Esophagus (tissue), 2 donors: ENCODE measurements at regions not wholly inside any gene's neighbourhood (a gene's known extent, or its start where the extent isn't known, plus 50 kb on each side); places are given as distances from the start of the nearest gene placed in this dataset.

ENCODE experiments used
- H3K27ac ChIP-seq, 2 donors: one replicate each; pipeline ENCODE4 v1.5.1; 2013; ENCODE audit warnings: low read depth in 2 of 2, mild to moderate bottlenecking in 2 of 2, inconsistent platforms in 1 of 2, low read length in 1 of 2, moderate library complexity in 1 of 2
- H3K27me3 ChIP-seq, 2 donors: one replicate each; pipeline ENCODE4 v1.6.1; 2013; ENCODE audit warnings: low read length in 2 of 2, control low read depth in 1 of 2, mild to moderate bottlenecking in 1 of 2; ENCODE audit not compliant: insufficient read depth in 2 of 2, control insufficient read depth in 1 of 2
- H3K36me3 ChIP-seq, 2 donors: one replicate each; pipeline ENCODE4 v1.6.1; 2013; ENCODE audit warnings: low read length in 1 of 2; ENCODE audit not compliant: control insufficient read depth in 2 of 2, insufficient read depth in 2 of 2
- H3K4me1 ChIP-seq, 2 donors: one replicate each; pipeline ENCODE4 v1.6.1; 2013; ENCODE audit warnings: low read length in 1 of 2; ENCODE audit not compliant: control insufficient read depth in 2 of 2, insufficient read depth in 2 of 2
- H3K4me3 ChIP-seq, 2 donors: one replicate each; pipeline ENCODE4 v1.5.1; 2013; ENCODE audit warnings: low read length in 2 of 2, mild to moderate bottlenecking in 2 of 2, low read depth in 1 of 2, moderate library complexity in 1 of 2
- H3K9me3 ChIP-seq, 2 donors: one replicate each; pipeline ENCODE4 v1.6.1; 2013; ENCODE audit warnings: mild to moderate bottlenecking in 2 of 2, low read depth in 1 of 2, low read length in 1 of 2, moderate library complexity in 1 of 2; ENCODE audit not compliant: control insufficient read depth in 2 of 2, insufficient read depth in 1 of 2
- WGBS, 2 donors: extraction: QIAGEN DNeasy Blood & Tissue Kit; methylation state at CpG; one replicate each; pipeline ENCODE4 v1.1.7; 2013; 5-methylcytosine and 5-hydroxymethylcytosine counted together
- donor health status: healthy with polysubstance abuse.
- donor health status: Bipolar disorder and iron deficiency.

GRCh38 chr3:162285259-162285658 is 788.7 kb downstream of the OTOL1 start:
- no peaks in the 10 kb centered on the region for H3K4me1 ChIP-seq
- 84 to 85% methylated on average over 3 of the region's 3 CpGs for WGBS, 2 donors

GRCh38 chr3:162287600-162287999 is 791.0 kb downstream of the OTOL1 start:
- Histone ChIP-seq H3K4me3 (no peak overlapping the region), H3K4me1 (no peaks in the 10 kb centered on the region)
- WGBS, 2 donors: 73 to 75% methylated on average over 2 of the region's 2 CpGs

More at GRCh38 chr3:162285259-162285658, 788.7 kb downstream of the OTOL1 start:
- no peak overlapping the region for H3K4me3 ChIP-seq
- peaks cover 0 to 2% of the 10 kb centered on the region in 2 donors for H3K9me3 ChIP-seq
- H3K36me3 ChIP-seq: no peaks in the 10 kb centered on the region
- no peak overlapping the region for H3K27ac ChIP-seq
- no peaks in the 10 kb centered on the region for H3K27me3 ChIP-seq

GRCh38 chr3:162292409-162292808 is 795.8 kb downstream of the OTOL1 start:
- 26 to 38% methylated on average over 1 of the region's 1 CpG for WGBS, 2 donors
- no peak overlapping the region for H3K27ac ChIP-seq

More at GRCh38 chr3:162287600-162287999, 791.0 kb downstream of the OTOL1 start:
- H3K36me3 ChIP-seq: no peaks in the 10 kb centered on the region
- no peak overlapping the region for H3K27ac ChIP-seq
- peaks cover 0 to 2% of the 10 kb centered on the region in 2 donors for H3K9me3 ChIP-seq
- no peaks in the 10 kb centered on the region for H3K27me3 ChIP-seq

GRCh38 chr3:162295323-162295983 is 798.8 kb downstream of the OTOL1 start:
- 65 to 75% methylated on average over 6 of the region's 6 CpGs for WGBS, 2 donors
- no peak overlapping the region for H3K27ac ChIP-seq
- H3K36me3 ChIP-seq: no peaks in the 10 kb centered on the region
- H3K9me3 ChIP-seq: no peaks in the 10 kb centered on the region
- H3K27me3 ChIP-seq: no peaks in the 10 kb centered on the region
- no peaks in the 10 kb centered on the region for H3K4me1 ChIP-seq
- H3K4me3 ChIP-seq: no peak overlapping the region

More at GRCh38 chr3:162292409-162292808, 795.8 kb downstream of the OTOL1 start:
- H3K36me3 ChIP-seq: no peaks in the 10 kb centered on the region
- no peaks in the 10 kb centered on the region for H3K27me3 ChIP-seq
- no peaks in the 10 kb centered on the region for H3K9me3 ChIP-seq
- no peak overlapping the region for H3K4me3 ChIP-seq
- H3K4me1 ChIP-seq: no peaks in the 10 kb centered on the region

GRCh38 chr3:162302983-162303624 is 806.5 kb downstream of the OTOL1 start:
- peaks cover 0 to 2% of the 10 kb centered on the region in 2 donors for H3K9me3 ChIP-seq
- H3K27ac ChIP-seq: no peak overlapping the region
- no peaks in the 10 kb centered on the region for H3K27me3 ChIP-seq
- H3K36me3 ChIP-seq: no peaks in the 10 kb centered on the region
- no peaks in the 10 kb centered on the region for H3K4me1 ChIP-seq
- H3K4me3 ChIP-seq: no peak overlapping the region
- WGBS, 2 donors: 64 to 65% methylated on average over 5 of the region's 5 CpGs

GRCh38 chr3:162317046-162317445 is 820.4 kb downstream of the OTOL1 start:
- no peaks in the 10 kb centered on the region for H3K4me1 ChIP-seq
- 93 to 100% methylated on average over 2 of the region's 2 CpGs for WGBS, 2 donors
- H3K36me3 ChIP-seq: no peaks in the 10 kb centered on the region
- no peak overlapping the region for H3K27ac ChIP-seq
- H3K27me3 ChIP-seq: no peaks in the 10 kb centered on the region
- no peak overlapping the region for H3K4me3 ChIP-seq
- H3K9me3 ChIP-seq: peaks cover 0 to 3% of the 10 kb centered on the region in 2 donors

GRCh38 chr3:162328649-162329048 is 832.0 kb downstream of the OTOL1 start:
- WGBS, 2 donors: 92 to 94% methylated on average over 1 of the region's 1 CpG

GRCh38 chr3:162329514-162329913 is 832.9 kb downstream of the OTOL1 start:
- Histone ChIP-seq H3K9me3 (no peaks in the 10 kb centered on the region), H3K27ac (no peak overlapping the region), H3K4me1 (no peaks in the 10 kb centered on the region), H3K4me3 (no peak overlapping the region), H3K27me3 (no peaks in the 10 kb centered on the region), H3K36me3 (no peaks in the 10 kb centered on the region)
- 81 to 82% methylated on average over 1 of the region's 1 CpG for WGBS, 2 donors

More at GRCh38 chr3:162328649-162329048, 832.0 kb downstream of the OTOL1 start:
- Histone ChIP-seq H3K9me3 (no peaks in the 10 kb centered on the region), H3K27me3 (no peaks in the 10 kb centered on the region), H3K27ac (no peak overlapping the region), H3K36me3 (no peaks in the 10 kb centered on the region), H3K4me3 (no peak overlapping the region), H3K4me1 (no peaks in the 10 kb centered on the region)

- H3K4me3 ChIP-seq: no peak overlapping the region
- 40 to 52% methylated on average over 3 of the region's 3 CpGs for WGBS, 2 donors
- no peaks in the 10 kb centered on the region for H3K27me3 ChIP-seq
- H3K4me1 ChIP-seq: no peaks in the 10 kb centered on the region
- peaks cover 3 to 4% of the 10 kb centered on the region in 2 donors for H3K9me3 ChIP-seq
- H3K27ac ChIP-seq: no peak overlapping the region
- no peaks in the 10 kb centered on the region for H3K36me3 ChIP-seq
Measured at GRCh38 chr3:162332344-162332743, 835.7 kb downstream of the OTOL1 start.

GRCh38 chr3:162334537-162334936 is 837.9 kb downstream of the OTOL1 start:
- no peak overlapping the region for H3K4me3 ChIP-seq
- H3K27ac ChIP-seq: no peak overlapping the region
- H3K4me1 ChIP-seq: no peaks in the 10 kb centered on the region
- peaks cover 3 to 4% of the 10 kb centered on the region in 2 donors for H3K9me3 ChIP-seq
- no peaks in the 10 kb centered on the region for H3K36me3 ChIP-seq
- WGBS, 2 donors: 75 to 86% methylated on average over 3 of the region's 3 CpGs
- H3K27me3 ChIP-seq: no peaks in the 10 kb centered on the region
